ENCODE measurements at regions not wholly inside any gene's neighbourhood (a gene's known extent, or its start where the extent isn't known, plus 50 kb on each side); places are given as distances from the start of the nearest gene placed in this dataset.
"Not testable (repeated sequence)": the region's sequence is repeated elsewhere in the genome, so short reads cannot be mapped to it uniquely, and the experiment has no call there.

DNA sequence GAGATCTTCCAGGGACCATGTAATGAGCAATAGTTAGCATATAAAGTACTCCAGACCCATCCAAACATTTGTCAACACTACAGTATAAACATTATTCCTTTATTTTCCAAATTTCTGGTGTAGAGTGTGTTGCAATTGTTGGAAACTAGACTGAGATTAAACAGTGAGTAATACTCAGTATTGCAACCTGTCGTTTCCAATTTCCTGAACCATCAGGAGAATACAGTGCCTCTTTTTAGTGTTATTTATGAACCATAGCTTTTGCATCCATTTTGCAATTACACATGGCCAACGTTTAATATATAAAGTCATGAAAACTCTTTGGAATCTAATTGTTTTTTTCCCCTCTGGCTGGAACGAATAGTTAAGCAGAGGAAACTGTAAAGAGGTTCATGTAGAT is 58.3 kb upstream of the DHRSX start:
- no peak overlapping the region for H3K4me3 ChIP-seq (ENCODE audit: low read depth, low read length, poor library complexity, severe bottlenecking)
- H3K27ac ChIP-seq (ENCODE audit: low read depth, low read length, poor library complexity, severe bottlenecking) = no peak overlapping the region
- POLR2A ChIA-PET (ENCODE audit: low non-redundant PET) = no interaction called here
- H3K9me3 ChIP-seq (ENCODE audit: low read depth, low read length, poor library complexity, severe bottlenecking) = no peaks in the 10 kb centered on the region
- CTCF ChIA-PET = no interaction called here
- BruUV-seq (replicated peaks) = no TSS peak
- H3K36me3 ChIP-seq (ENCODE audit: insufficient read depth, low read length, poor library complexity, severe bottlenecking) = no peaks in the 10 kb centered on the region
- TF ChIP-seq EZH2 (IDR thresholded peaks at IDR 0.05; ENCODE audit: borderline replicate concordance, low read depth, low read length, poor library complexity, severe bottlenecking) = no peak
- TF ChIP-seq, protein P1, sequence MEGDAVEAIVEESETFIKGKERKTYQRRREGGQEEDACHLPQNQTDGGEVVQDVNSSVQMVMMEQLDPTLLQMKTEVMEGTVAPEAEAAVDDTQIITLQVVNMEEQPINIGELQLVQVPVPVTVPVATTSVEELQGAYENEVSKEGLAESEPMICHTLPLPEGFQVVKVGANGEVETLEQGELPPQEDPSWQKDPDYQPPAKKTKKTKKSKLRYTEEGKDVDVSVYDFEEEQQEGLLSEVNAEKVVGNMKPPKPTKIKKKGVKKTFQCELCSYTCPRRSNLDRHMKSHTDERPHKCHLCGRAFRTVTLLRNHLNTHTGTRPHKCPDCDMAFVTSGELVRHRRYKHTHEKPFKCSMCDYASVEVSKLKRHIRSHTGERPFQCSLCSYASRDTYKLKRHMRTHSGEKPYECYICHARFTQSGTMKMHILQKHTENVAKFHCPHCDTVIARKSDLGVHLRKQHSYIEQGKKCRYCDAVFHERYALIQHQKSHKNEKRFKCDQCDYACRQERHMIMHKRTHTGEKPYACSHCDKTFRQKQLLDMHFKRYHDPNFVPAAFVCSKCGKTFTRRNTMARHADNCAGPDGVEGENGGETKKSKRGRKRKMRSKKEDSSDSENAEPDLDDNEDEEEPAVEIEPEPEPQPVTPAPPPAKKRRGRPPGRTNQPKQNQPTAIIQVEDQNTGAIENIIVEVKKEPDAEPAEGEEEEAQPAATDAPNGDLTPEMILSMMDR (conservative IDR thresholded peaks at IDR 0.05; ENCODE audit: low read depth, low read length) = no peak
- no peaks in the 10 kb centered on the region for H3K4me1 ChIP-seq (ENCODE audit: insufficient read depth, low read length, poor library complexity, severe bottlenecking)
- intact Hi-C loops (cut with micrococcal nuclease; ENCODE audit: unreplicated experiment) = no loop called here
- H3K27me3 ChIP-seq (replicated peaks; ENCODE audit: insufficient read depth, low read depth, low read length, poor library complexity) = peaks cover 5% of the 10 kb centered on the region
- peak; percentile 51 for DNase-seq (ENCODE audit: low spot score)

GRCh38 chrX:2554891-2555290 is 54.1 kb upstream of the DHRSX start:
- Histone ChIP-seq H3K4me3 (ENCODE audit: low read depth, low read length, poor library complexity, severe bottlenecking) (no peak overlapping the region), H3K4me1 (ENCODE audit: insufficient read depth, low read length, poor library complexity, severe bottlenecking) (peaks cover 7% of the 10 kb centered on the region), H3K27ac (ENCODE audit: low read depth, low read length, poor library complexity, severe bottlenecking) (no peak overlapping the region), H3K27me3 (replicated peaks; ENCODE audit: insufficient read depth, low read depth, low read length, poor library complexity) (peaks cover 5% of the 10 kb centered on the region), H3K9me3 (ENCODE audit: low read depth, low read length, poor library complexity, severe bottlenecking) (no peaks in the 10 kb centered on the region), H3K36me3 (ENCODE audit: insufficient read depth, low read length, poor library complexity, severe bottlenecking) (no peaks in the 10 kb centered on the region)
- POLR2A ChIA-PET (ENCODE audit: low non-redundant PET) = no interaction called here
- no peak for DNase-seq (ENCODE audit: low spot score)
- no TSS peak for BruUV-seq (replicated peaks)
- CTCF ChIA-PET = no interaction called here
- intact Hi-C loops (cut with micrococcal nuclease; ENCODE audit: unreplicated experiment) = no loop called here
- no peak for TF ChIP-seq EZH2 (IDR thresholded peaks at IDR 0.05; ENCODE audit: borderline replicate concordance, low read depth, low read length, poor library complexity, severe bottlenecking)
- TF ChIP-seq, protein P1 (conservative IDR thresholded peaks at IDR 0.05; ENCODE audit: low read depth, low read length) = no peak

DNA sequence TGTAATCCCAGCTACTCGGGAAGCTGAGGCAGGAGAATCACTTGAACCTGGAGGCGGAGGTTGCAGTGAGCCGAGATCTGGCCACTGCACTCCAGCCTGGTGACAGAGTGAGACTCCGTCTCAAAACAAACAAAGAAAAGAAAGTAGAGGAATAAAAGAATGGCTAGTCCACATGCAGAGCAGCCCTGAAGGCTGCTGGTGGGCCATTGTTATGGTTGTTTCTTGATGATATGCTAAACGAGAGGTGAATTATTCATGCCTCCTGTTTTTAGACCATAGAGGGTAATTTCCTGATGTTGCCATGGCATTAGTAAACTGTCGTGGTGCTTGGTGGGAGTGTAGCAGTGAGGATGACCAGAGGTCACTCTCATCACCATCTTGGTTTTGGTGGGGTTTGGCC is 53.3 kb upstream of the DHRSX start:
- intact Hi-C loops (cut with micrococcal nuclease; ENCODE audit: unreplicated experiment); H3K9me3 ChIP-seq (ENCODE audit: low read depth, low read length, poor library complexity, severe bottlenecking); CTCF ChIA-PET; H3K4me3 ChIP-seq (ENCODE audit: low read depth, low read length, poor library complexity, severe bottlenecking); H3K27me3 ChIP-seq (replicated peaks; ENCODE audit: insufficient read depth, low read depth, low read length, poor library complexity); H3K4me1 ChIP-seq (ENCODE audit: insufficient read depth, low read length, poor library complexity, severe bottlenecking); POLR2A ChIA-PET (ENCODE audit: low non-redundant PET); H3K27ac ChIP-seq (ENCODE audit: low read depth, low read length, poor library complexity, severe bottlenecking); DNase-seq (ENCODE audit: low spot score); BruUV-seq (replicated peaks); H3K36me3 ChIP-seq (ENCODE audit: insufficient read depth, low read length, poor library complexity, severe bottlenecking): not testable (repeated sequence)

GRCh38 chrX:2552621-2553201 is 51.9 kb upstream of the DHRSX start:
- no peaks in the 10 kb centered on the region for H3K36me3 ChIP-seq (ENCODE audit: insufficient read depth, low read length, poor library complexity, severe bottlenecking)
- POLR2A ChIA-PET (ENCODE audit: low non-redundant PET) = no interaction called here
- no peak overlapping the region for H3K4me3 ChIP-seq (ENCODE audit: low read depth, low read length, poor library complexity, severe bottlenecking)
- peak; percentile 68 for DNase-seq (ENCODE audit: low spot score)
- no TSS peak for BruUV-seq (replicated peaks)
- H3K4me1 ChIP-seq (ENCODE audit: insufficient read depth, low read length, poor library complexity, severe bottlenecking) = peaks cover 7% of the 10 kb centered on the region
- no peak for TF ChIP-seq EZH2 (IDR thresholded peaks at IDR 0.05; ENCODE audit: borderline replicate concordance, low read depth, low read length, poor library complexity, severe bottlenecking)
- TF ChIP-seq, protein P1 (conservative IDR thresholded peaks at IDR 0.05; ENCODE audit: low read depth, low read length) = no peak
- H3K9me3 ChIP-seq (ENCODE audit: low read depth, low read length, poor library complexity, severe bottlenecking) = no peaks in the 10 kb centered on the region
- H3K27ac ChIP-seq (ENCODE audit: low read depth, low read length, poor library complexity, severe bottlenecking) = no peak overlapping the region
- CTCF ChIA-PET = no interaction called here
- peaks cover 2% of the 10 kb centered on the region for H3K27me3 ChIP-seq (replicated peaks; ENCODE audit: insufficient read depth, low read depth, low read length, poor library complexity)
- intact Hi-C loops (cut with micrococcal nuclease; ENCODE audit: unreplicated experiment) = no loop called here

Data from A673 (cell line).